ENCODE measurements at regions not wholly inside any gene's neighbourhood (a gene's known extent, or its start where the extent isn't known, plus 50 kb on each side); places are given as distances from the start of the nearest gene placed in this dataset.
"Not testable (repeated sequence)": the region's sequence is repeated elsewhere in the genome, so short reads cannot be mapped to it uniquely, and the experiment has no call there.

- ATAC-seq (no peak), DNase-seq (ENCODE audit: missing footprints) (no peak)
- intact Hi-C loops (cut with DNase I), result no loop called here
Measured at GRCh38 chr6:134634966-134635365, 314.9 kb downstream of the ALDH8A1 start.

- ATAC-seq (no peak), DNase-seq (ENCODE audit: missing footprints) (no peak)
- intact Hi-C loops (cut with DNase I), result no loop called here
Measured at GRCh38 chr6:134634466-134634865, 315.4 kb downstream of the ALDH8A1 start.

- ATAC-seq; DNase-seq (ENCODE audit: missing footprints); intact Hi-C loops (cut with DNase I): not testable (repeated sequence)
Measured at GRCh38 chr6:134632982-134633940, 315.3 kb upstream of the SGK1 start.

- intact Hi-C loops (cut with DNase I), result no loop called here
- DNase-seq (ENCODE audit: missing footprints) (no peak), ATAC-seq (no peak)
Measured at GRCh38 chr6:134632024-134632423, 314.1 kb upstream of the SGK1 start.

- intact Hi-C loops (cut with DNase I), result no loop called here
- DNase-seq (ENCODE audit: missing footprints) (no peak), ATAC-seq (no peak)
Measured at GRCh38 chr6:134631398-134631924, 313.5 kb upstream of the SGK1 start.

- ATAC-seq (peak; percentile 59), DNase-seq (ENCODE audit: missing footprints) (no peak)
- intact Hi-C loops (cut with DNase I), result no loop called here
Measured at GRCh38 chr6:134630508-134631121, 312.7 kb upstream of the SGK1 start.

- intact Hi-C loops (cut with DNase I), result no loop called here
- no peak for DNase-seq (ENCODE audit: missing footprints)
- no peak for ATAC-seq
Measured at GRCh38 chr6:134628154-134628553, 310.2 kb upstream of the SGK1 start.

GRCh38 chr6:134627707-134628106, 309.8 kb upstream of the SGK1 start:
- intact Hi-C loops (cut with DNase I), result no loop called here
- no peak for DNase-seq (ENCODE audit: missing footprints)
- ATAC-seq, result no peak

GRCh38 chr6:134626589-134626988, 308.7 kb upstream of the SGK1 start:
- intact Hi-C loops (cut with DNase I), result no loop called here
- no peak for ATAC-seq

GRCh38 chr6:134626086-134626485, 308.2 kb upstream of the SGK1 start:
- ATAC-seq (no peak), DNase-seq (ENCODE audit: missing footprints) (no peak)
- intact Hi-C loops (cut with DNase I), result no loop called here

More at GRCh38 chr6:134626589-134626988, 308.7 kb upstream of the SGK1 start:
- DNase-seq (ENCODE audit: missing footprints), result no peak

GRCh38 chr6:134624781-134625180, 306.9 kb upstream of the SGK1 start:
- DNase-seq (ENCODE audit: missing footprints), result no peak
- ATAC-seq, result no peak
- intact Hi-C loops (cut with DNase I), result no loop called here

- ATAC-seq (no peak), DNase-seq (ENCODE audit: missing footprints) (no peak)
- intact Hi-C loops (cut with DNase I), result no loop called here
Measured at GRCh38 chr6:134623401-134623800, 305.5 kb upstream of the SGK1 start.

- DNase-seq (ENCODE audit: missing footprints), result no peak
- intact Hi-C loops (cut with DNase I), result no loop called here
- no peak for ATAC-seq
Measured at GRCh38 chr6:134622382-134623173, 304.7 kb upstream of the SGK1 start.

- intact Hi-C loops (cut with DNase I), result no loop called here
- DNase-seq (ENCODE audit: missing footprints) (no peak), ATAC-seq (peak; percentile 16)
Measured at GRCh38 chr6:134621858-134622257, 303.9 kb upstream of the SGK1 start.

GRCh38 chr6:134619789-134620188, 301.9 kb upstream of the SGK1 start:
- no peak for DNase-seq (ENCODE audit: missing footprints)
- intact Hi-C loops (cut with DNase I), result no loop called here
- ATAC-seq, result no peak

GRCh38 chr6:134619077-134619476, 301.2 kb upstream of the SGK1 start:
- intact Hi-C loops (cut with DNase I), result no loop called here

GRCh38 chr6:134614606-134615485, 296.9 kb upstream of the SGK1 start:
- ATAC-seq (no peak), DNase-seq (ENCODE audit: missing footprints) (no peak)
- intact Hi-C loops (cut with DNase I), result no loop called here

More at GRCh38 chr6:134619077-134619476, 301.2 kb upstream of the SGK1 start:
- no peak for DNase-seq (ENCODE audit: missing footprints)
- no peak for ATAC-seq

GRCh38 chr6:134612128-134612527, 294.2 kb upstream of the SGK1 start:
- ATAC-seq; intact Hi-C loops (cut with DNase I); DNase-seq (ENCODE audit: missing footprints): not testable (repeated sequence)
